ENCODE measurements at regions not wholly inside any gene's neighbourhood (a gene's known extent, or its start where the extent isn't known, plus 50 kb on each side); places are given as distances from the start of the nearest gene placed in this dataset.

DNA sequence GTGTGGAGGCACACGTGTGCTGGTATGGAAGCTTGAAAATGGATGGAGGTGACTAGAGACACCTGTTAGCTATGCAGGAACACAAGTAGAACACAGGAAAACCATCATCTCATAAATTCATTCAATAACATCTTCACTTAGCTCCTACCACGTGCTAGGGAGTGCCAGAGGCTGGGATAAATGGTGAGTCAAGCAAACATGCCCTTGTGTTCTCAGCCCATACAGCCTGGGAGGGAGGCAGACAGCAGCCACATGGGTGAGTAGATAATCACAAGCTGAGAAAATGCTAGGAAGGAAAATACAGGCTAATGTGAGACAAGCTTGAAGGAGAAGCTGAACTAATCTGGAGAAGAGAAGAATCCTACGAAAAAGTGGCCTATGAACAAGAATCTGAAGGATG lies 468.0 kb upstream of the ZMIZ1 start:
- no peak for TF ChIP-seq TARDBP (IDR thresholded peaks at IDR 0.05)
- no peak for TF ChIP-seq NFRKB (IDR thresholded peaks at IDR 0.05)
- no peak for TF ChIP-seq ELF4 (IDR thresholded peaks at IDR 0.05)
- no peak for TF ChIP-seq FOXM1 (IDR thresholded peaks at IDR 0.05; ENCODE audit: borderline replicate concordance)
- TF ChIP-seq FOXA1 (IDR thresholded peaks at IDR 0.05), result no peak
- TF ChIP-seq FOXK2 (IDR thresholded peaks at IDR 0.05), result no peak
- no peak for TF ChIP-seq SP1 (IDR thresholded peaks at IDR 0.05)
- no peak for TF ChIP-seq ZNF384 (IDR thresholded peaks at IDR 0.05)

Data from HEK293T (cell line).